ENCODE measurements at regions not wholly inside any gene's neighbourhood (a gene's known extent, or its start where the extent isn't known, plus 50 kb on each side); places are given as distances from the start of the nearest gene placed in this dataset.

GRCh38 chr10:128280271-128280670 is 154.0 kb upstream of the MKI67 start:
- Histone ChIP-seq H3K27me3 (ENCODE audit: insufficient read depth, low read length, poor library complexity) (no peaks in the 10 kb centered on the region), H3K4me1 (ENCODE audit: insufficient read depth, low read length) (no peaks in the 10 kb centered on the region), H3K4me2 (ENCODE audit: insufficient read depth, low read length) (no peak overlapping the region), H3K36me3 (ENCODE audit: insufficient read depth, low read length) (no peaks in the 10 kb centered on the region), H3K4me3 (ENCODE audit: low read depth in 1 of 2, low read length in 2 of 2) (no peak overlapping the region), H3K9ac (ENCODE audit: low read depth, low read length) (no peak overlapping the region), H4K20me1 (ENCODE audit: insufficient read depth, low read length) (no peaks in the 10 kb centered on the region; the same call in 1 of the 2 replicates), H3K27ac (ENCODE audit: low read length) (no peak overlapping the region), H3K9me3 (ENCODE audit: insufficient read depth, low read length, severe bottlenecking) (no peaks in the 10 kb centered on the region), H2AFZ (ENCODE audit: low read depth, low read length) (no peak overlapping the region), H3K79me2 (ENCODE audit: insufficient read depth, low read length) (no peaks in the 10 kb centered on the region)
- ATAC-seq (ENCODE audit: insufficient read depth, low read depth) (peak; percentile 45; the same call in 1 of the 3 replicates), DNase-seq (no peak)
- no peak for TF ChIP-seq EZH2 (IDR thresholded peaks at IDR 0.05; ENCODE audit: borderline replicate concordance, low read depth, low read length, severe bottlenecking)
- no peak for TF ChIP-seq CTCF (IDR thresholded peaks at IDR 0.05; ENCODE audit: borderline replicate concordance, extremely low read depth, low read length, poor library complexity, severe bottlenecking)

DNA sequence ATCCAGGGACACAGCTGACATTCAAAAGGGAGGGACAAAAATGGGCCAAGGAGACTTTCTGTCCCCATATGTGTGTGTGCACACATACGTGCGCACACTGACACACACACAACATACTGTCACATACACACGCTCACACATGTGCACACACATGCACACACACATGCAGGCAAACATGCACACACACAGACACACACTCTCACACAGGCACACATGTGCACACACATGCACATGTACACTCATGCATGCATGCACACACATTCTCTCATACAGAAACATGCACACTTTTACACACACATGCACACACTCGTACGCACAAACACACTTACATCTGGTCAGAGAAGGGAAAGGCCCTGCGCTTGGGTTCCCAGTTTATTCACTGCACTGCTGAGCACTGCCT is 155.1 kb upstream of the MKI67 start:
- H3K4me2 ChIP-seq (ENCODE audit: insufficient read depth, low read length), result no peak overlapping the region
- no peaks in the 10 kb centered on the region for H3K36me3 ChIP-seq (ENCODE audit: insufficient read depth, low read length)
- H3K9ac ChIP-seq (ENCODE audit: low read depth, low read length), result no peak overlapping the region
- TF ChIP-seq CTCF (IDR thresholded peaks at IDR 0.05; ENCODE audit: borderline replicate concordance, extremely low read depth, low read length, poor library complexity, severe bottlenecking), result no peak
- TF ChIP-seq EZH2 (IDR thresholded peaks at IDR 0.05; ENCODE audit: borderline replicate concordance, low read depth, low read length, severe bottlenecking), result no peak
- peaks cover 3% of the 10 kb centered on the region; the same call in 1 of the 2 replicates for H4K20me1 ChIP-seq (ENCODE audit: insufficient read depth, low read length)
- H2AFZ ChIP-seq (ENCODE audit: low read depth, low read length), result no peak overlapping the region
- no peak for ATAC-seq (ENCODE audit: insufficient read depth, low read depth)
- H3K4me3 ChIP-seq (ENCODE audit: low read depth in 1 of 2, low read length in 2 of 2), result no peak overlapping the region
- no peaks in the 10 kb centered on the region for H3K27me3 ChIP-seq (ENCODE audit: insufficient read depth, low read length, poor library complexity)
- DNase-seq, result no peak
- no peaks in the 10 kb centered on the region for H3K9me3 ChIP-seq (ENCODE audit: insufficient read depth, low read length, severe bottlenecking)
- no peak overlapping the region for H3K27ac ChIP-seq (ENCODE audit: low read length)
- no peaks in the 10 kb centered on the region for H3K79me2 ChIP-seq (ENCODE audit: insufficient read depth, low read length)
- H3K4me1 ChIP-seq (ENCODE audit: insufficient read depth, low read length), result no peaks in the 10 kb centered on the region

- H3K4me3 ChIP-seq (ENCODE audit: low read depth in 1 of 2, low read length in 2 of 2), result no peak overlapping the region
- H3K9me3 ChIP-seq (ENCODE audit: insufficient read depth, low read length, severe bottlenecking), result no peaks in the 10 kb centered on the region
- H4K20me1 ChIP-seq (ENCODE audit: insufficient read depth, low read length), result peaks cover 3% of the 10 kb centered on the region; the same call in 1 of the 2 replicates
- TF ChIP-seq EZH2 (IDR thresholded peaks at IDR 0.05; ENCODE audit: borderline replicate concordance, low read depth, low read length, severe bottlenecking) (no peak), CTCF (IDR thresholded peaks at IDR 0.05; ENCODE audit: borderline replicate concordance, extremely low read depth, low read length, poor library complexity, severe bottlenecking) (no peak)
- H3K4me1 ChIP-seq (ENCODE audit: insufficient read depth, low read length), result no peaks in the 10 kb centered on the region
- no peaks in the 10 kb centered on the region for H3K79me2 ChIP-seq (ENCODE audit: insufficient read depth, low read length)
- DNase-seq (no peak), ATAC-seq (ENCODE audit: insufficient read depth, low read depth) (no peak)
- no peaks in the 10 kb centered on the region for H3K36me3 ChIP-seq (ENCODE audit: insufficient read depth, low read length)
- no peak overlapping the region for H3K4me2 ChIP-seq (ENCODE audit: insufficient read depth, low read length)
- H3K27ac ChIP-seq (ENCODE audit: low read length), result no peak overlapping the region
- H2AFZ ChIP-seq (ENCODE audit: low read depth, low read length), result no peak overlapping the region
- no peak overlapping the region for H3K9ac ChIP-seq (ENCODE audit: low read depth, low read length)
- H3K27me3 ChIP-seq (ENCODE audit: insufficient read depth, low read length, poor library complexity), result no peaks in the 10 kb centered on the region
These were observed 155.6 kb upstream of the MKI67 start for GRCh38 chr10:128281861-128282260.
